Activated CD8-positive, alpha-beta memory T cell treated with anti-CD3 and anti-CD28 coated beads for 4 hours (primary cell): ENCODE measurements at regions not wholly inside any gene's neighbourhood (a gene's known extent, or its start where the extent isn't known, plus 50 kb on each side); places are given as distances from the start of the nearest gene placed in this dataset.

ENCODE experiments used
- DNase-seq, 2 donors: peaks; one replicate each; pipeline ENCODE4 v3.0.0-alpha.2; 2020; ENCODE audit warnings: low read depth in 2 of 2

DNA sequence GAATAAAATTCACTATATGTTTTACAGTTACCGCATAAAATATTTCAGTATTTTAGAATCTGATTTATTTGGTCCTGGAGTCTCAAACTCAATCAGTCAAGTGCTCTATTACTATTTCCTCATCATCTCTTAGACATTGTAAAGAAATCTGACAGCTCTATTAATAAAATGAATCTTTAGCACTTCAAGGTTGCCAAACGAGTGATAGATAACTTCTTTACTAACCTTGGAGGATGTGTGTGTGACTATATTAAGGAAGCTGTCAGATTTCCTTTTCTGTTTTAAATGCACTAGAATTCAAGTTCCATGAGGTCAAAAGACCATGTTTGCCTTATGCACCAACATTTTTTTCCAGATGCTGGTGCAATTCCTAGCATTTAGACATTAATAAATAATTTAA is 389.8 kb upstream of the AZI2 start:
- no peak for DNase-seq

DNA sequence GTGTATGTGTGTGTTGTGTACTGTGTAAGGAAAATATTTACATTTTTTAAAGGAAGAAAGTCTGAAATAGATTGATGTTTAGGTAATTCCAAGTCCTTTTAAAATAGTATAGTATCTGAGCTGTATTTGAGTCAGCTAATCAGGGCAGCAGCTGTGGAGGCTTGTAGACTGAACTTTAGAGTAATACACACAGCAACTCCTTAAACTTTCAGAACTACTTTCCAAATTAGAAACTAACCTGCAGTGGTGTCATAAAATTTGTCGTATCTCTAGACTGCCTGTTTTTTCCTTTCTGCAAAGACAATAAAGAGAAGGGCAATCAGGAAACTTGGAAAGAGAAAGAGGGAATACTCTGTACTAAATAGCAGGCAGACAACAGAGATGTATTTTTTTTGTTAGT is 391.0 kb upstream of the AZI2 start:
- DNase-seq: no peak

DNA sequence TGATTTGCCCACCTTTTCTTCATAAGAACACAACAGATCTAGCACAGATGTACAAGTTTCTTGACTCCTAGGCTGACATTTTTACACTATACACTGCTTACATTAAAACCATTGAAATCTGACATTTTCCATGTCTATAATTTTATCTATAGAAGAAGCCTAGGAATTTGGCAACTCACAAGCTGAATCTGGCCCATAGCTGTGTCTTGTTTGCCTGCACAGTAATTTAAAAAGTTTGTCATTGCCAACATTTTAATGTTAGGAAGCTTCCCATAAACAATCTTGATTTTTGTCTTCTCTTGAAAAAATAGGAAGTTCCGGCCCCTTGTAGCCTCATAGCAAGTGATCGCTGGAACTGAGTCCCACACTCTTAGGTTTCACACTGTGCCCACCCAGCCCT is 394.6 kb upstream of the AZI2 start:
- DNase-seq: no peak

DNA sequence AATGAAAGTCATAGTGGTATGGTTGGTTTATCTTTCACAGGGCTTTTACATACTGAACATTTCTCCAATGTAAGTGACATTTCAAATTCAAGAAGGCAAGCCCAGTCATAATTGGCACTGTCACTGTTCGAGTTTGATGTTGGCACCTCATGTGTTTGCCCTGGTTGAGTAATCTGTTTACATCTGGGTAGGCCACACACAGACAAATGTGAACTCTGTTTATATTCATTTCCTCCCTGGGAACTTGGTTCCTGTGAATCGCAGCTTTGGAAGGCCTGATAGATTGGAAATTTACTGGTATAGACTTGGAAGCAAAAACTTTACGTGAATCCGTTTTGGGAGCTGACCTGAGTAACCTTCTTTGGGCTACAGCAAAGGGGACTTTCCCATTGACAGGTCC is 395.2 kb upstream of the AZI2 start:
- DNase-seq: no peak

DNA sequence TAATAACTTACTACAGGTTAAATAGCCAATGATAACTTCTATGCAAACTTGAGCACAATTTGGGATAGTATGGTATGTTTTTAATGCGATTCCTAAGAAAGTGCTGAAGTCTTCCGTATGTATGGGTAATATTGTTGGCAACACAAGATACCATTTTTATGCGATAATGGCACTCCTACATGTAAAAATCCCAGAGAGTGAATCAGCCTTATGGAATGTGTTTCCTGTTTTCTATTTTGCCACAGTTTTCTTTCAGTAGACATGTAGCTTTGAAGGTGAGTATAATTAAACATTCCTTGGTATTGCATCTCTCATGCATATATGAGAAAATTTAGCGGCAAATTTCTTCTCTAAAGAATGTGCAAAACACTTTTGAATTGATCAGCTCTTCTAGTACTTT is 396.8 kb upstream of the AZI2 start:
- DNase-seq: no peak

DNA sequence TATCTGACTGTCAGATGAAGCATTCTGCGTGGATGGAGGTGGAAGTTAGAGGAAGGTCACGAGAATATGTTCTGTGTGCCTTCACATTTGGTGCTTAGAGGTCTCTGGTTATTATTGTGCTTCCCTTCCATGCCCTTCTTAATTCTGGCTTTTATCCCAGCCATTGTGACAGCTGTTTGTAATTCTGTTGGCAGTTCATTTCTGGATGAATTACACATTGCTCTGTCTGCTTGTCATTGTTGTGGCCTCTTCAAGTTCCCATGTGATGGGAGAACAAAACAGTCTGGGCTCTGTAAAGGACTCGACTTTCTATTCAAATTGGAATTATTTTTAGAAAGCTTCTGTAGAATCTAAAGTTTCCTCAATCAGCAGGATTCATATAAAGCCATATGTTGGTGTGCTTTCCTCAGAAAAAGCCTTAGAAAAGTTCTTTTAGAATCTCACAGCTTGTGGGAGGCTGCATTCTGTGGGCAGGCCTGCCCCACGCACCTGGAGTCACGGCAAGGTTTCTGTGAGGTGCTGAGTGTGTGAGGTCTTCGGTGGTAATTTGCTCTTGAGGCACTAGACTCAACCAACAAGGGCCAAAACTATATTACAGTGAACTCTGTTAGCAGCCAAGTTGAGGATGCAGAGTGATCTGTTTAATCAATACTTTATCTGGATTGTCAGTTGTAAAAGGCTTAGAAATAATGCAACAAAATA is 397.4 kb upstream of the AZI2 start:
- DNase-seq: no peak

DNA sequence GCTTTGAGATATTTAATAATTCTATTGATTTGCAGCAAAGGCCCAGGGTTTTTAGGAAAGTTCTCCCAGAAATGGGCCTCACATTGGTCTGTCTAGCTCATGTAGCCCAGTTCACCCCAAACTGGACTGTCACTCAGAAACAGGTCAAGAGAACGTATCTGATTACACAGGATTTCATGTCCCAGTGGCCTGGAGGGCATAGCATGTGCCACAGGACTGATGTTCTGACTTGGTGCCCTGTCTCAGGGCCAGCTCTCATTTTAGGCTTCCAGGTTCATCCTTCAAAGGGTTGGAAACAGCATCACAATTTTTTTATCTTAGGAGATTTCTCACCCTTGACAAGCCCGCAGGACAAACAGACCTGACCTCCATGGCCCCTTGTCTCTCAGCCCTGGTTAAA is 398.4 kb upstream of the AZI2 start:
- DNase-seq: no peak

DNA sequence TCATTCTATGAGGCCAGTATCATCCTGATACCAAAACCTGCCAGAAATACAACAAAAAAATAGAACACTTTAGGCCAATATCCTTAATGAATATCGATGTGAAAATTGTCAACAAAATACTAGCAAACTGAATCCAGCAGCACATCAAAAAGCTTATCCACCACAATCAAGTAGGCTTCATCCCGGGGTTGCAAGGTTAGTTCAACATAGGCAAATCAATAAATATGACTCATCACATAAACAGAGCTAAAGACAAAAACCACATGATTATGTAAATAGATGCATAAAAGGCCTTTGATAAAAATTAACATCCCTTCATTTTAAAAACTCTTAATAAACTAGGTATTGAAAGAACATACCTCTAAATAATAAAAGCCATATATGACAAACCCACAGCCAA is 403.2 kb upstream of the AZI2 start:
- DNase-seq: no peak

DNA sequence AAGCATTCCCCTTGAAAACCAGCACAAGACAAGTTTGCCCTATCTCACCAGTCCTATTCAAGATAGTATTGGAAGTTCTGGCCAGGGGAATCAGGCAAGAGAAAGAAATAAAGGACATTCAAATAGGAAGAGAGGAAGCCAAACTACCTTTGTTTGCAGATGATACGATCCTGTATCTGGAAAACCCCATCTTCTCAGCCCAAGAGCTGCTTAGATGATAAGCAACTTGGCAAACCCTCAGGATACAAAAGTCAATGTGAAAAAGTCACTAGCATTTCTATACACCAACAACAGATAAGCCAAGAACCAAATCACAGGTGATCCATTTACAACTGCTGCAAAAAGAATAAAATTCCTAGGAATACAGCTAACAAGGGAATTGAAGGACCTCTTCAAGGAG is 403.7 kb upstream of the AZI2 start:
- DNase-seq: no peak

DNA sequence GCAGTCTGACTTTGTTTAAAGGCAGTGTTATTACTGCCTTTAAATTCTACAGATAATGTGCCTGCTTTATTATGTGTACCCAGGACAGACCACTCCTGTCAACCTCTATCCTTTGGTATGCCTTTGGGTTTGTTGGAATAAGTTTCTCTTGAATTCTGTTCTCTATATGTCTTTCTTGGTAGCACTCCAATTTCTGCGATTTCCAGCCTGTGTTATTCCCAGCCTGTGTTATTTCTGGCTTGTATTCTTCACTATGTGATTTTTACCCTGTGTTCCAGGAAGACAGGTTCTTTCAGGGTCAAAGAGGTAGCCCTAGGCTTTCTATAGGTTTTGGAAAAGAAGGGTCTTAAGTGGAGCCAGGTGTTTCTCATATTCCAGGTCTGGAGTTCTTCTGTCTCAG is 407.4 kb upstream of the AZI2 start:
- no peak for DNase-seq

DNA sequence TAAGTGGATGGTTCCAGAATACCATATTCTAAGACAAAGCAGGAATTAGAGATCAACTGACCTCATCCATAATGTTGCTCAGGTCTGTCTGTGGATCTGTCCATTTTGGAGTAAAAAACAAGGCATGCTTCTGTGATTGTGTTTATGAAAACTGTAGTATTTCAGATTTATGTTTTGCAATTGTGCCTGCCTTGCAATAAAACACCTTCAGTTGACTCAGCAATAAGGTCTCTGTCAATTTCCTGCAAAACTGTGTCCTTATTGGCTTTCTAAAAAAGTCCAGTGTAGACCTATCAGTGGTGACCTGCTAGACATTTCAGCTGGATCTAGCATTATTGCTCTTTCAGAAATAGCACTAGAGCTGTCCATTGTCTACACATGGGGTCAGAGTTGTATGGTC is 409.5 kb upstream of the AZI2 start:
- no peak for DNase-seq

DNA sequence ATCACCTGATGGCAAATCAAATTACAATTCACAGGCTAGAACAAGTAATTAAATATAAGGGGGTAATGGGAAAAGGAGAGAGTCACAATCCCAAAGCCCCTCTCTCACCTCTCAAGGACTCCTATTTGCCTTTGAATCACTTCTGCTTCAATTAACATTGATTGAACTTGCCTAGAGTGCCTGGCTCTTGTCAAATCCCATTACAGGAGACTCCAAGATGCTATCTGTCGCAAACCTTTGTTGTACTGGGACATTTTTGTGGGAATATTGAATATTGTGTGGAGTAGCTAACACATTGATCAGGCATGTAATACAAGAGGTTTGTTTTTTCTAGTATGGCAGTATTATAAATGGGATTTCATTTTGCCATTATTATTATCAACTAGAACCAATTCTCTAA is 412.8 kb upstream of the AZI2 start:
- DNase-seq: no peak

DNA sequence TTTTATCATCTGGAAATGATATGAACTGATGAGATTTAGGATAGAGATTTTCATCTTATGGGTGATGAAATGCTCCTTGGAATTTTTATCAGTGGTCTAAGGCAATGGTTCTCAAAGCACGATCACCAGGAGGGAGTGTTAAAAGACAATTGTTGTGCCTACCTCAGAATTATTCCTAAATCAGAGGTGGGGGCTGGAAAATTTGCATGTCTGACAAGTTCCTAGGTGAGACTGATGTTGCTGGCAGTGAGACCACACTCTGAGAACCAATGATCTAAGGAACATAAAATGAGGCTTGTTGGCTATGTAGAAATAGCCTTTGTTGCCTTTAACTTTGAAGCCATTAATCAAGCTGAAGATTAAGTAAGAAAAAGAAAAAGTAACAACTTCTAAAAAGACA is 416.6 kb upstream of the AZI2 start:
- no peak for DNase-seq

DNA sequence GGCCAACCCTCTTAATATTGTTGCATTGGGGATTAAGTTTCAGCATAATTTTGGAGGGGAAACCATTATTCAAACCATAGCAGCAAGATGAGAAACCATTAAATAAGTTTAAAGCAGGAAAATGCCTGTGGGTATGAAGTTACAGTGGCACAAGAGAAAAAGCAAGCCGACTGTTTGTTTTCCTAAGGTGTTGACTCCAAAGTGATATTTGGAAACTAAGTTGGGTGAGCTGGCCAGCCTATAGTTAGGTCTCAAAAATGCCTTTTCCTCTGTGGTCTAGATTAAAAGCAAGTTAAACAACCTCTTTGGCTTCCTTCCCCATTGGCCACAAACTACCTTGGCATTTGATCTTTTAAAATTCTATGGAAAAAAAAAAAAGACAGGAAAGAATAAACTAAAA is 419.8 kb upstream of the AZI2 start:
- DNase-seq: no peak

DNA sequence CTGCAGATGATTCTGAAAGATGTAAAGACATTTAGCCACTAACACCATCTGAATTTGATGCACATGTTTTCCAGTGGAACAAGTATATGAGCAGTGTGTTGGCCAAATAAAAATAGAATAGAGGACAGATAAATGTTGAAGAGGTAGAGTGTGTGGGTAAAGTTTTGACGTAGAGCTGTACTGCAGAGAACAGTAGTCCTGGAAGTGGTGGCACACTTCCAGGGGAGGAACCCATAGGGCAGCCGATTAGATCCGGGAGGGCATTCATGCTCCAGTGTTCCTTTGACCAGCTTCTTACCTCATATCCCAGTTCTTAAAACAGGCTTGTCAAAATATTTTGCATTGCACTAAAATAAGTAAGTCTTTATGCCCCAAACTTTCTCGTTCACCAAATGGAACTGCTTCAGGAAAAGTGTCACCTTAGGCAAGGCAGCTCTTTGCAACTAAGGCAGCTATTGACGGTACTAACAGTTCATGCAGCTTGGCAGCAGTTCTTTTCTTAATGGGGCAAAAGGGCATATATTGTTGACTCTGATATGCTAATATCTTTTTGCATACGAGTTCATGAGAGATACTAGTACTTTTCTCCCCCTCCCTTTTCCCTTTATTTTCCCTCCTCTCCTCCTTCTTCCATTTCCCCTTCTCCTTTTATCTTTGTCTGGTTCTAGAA is 429.3 kb upstream of the AZI2 start:
- no peak for DNase-seq

DNA sequence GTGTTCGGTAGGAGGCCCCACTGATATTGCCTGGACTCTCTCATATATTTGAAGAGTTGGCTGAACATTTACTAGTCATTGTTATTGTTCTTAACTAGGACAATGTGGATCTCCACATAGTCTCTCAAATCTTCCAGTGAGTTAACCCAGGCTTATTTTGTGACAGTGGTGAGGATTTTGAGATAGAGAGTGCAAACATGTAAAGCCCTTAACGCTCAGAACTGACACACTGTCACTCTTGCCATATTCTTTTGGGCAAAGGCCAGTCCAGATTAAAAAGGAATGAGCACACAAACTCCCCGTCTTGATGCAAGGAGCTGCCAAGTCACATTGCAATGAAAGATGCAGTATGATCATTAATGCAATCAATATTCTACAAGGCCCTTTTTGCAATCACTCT is 431.9 kb upstream of the AZI2 start:
- no peak for DNase-seq

DNA sequence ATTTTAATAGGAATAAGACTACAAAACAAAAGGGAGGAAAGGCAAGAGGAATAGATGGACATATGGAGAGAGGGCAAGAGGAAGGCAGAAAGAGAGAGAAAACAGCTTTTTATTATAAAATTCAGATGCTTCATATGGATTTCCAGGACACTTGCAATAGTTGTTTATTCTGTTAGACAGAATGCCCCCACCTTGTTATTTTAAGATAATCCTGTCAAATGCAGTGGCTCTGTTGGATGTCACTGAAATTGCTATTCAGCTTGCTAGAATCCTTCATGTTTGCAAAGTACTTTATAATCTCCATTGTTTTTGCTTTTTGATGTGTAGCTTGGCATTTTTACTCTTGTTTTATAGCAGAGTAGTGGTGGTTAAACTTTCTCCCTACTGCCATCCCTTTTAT is 432.4 kb upstream of the AZI2 start:
- no peak for DNase-seq

DNA sequence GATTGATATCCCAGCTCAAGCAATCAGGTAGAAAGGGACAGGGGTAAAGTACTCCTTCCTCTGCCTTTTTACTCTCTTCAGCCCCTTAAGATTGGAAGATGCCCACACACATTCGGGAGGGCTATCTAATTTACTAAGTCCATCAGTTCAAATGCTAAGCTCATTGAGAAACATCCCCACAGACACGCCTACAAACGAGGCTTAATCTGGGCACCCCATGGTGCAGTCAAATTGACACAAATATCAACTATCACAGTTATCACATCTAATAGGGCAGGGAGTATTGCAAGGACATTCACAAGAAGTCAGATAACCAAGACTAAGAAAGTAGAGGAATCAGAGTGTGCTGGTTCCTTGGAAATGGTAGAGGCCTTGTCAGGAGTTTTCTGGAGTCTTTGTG is 437.8 kb upstream of the AZI2 start:
- DNase-seq: no peak

DNA sequence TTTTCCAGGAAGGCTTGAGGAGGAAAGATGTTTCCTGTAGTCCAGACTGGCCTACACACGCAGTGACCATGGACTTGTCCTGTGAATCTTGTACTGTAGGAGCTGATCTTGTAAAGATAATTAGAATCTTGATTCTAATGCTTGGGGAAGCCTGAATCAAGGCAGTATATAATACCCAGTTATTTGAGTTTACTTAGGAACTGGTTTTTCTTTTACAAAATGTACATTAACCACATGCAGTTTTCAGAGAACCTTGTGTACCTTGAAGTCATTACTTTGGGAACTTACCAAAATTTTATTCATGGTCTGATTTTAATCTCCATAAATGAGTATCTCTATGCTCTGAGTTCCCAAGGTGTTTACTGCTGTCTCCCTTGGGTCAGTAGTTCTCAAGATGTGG is 439.9 kb upstream of the AZI2 start:
- DNase-seq: no peak

DNA sequence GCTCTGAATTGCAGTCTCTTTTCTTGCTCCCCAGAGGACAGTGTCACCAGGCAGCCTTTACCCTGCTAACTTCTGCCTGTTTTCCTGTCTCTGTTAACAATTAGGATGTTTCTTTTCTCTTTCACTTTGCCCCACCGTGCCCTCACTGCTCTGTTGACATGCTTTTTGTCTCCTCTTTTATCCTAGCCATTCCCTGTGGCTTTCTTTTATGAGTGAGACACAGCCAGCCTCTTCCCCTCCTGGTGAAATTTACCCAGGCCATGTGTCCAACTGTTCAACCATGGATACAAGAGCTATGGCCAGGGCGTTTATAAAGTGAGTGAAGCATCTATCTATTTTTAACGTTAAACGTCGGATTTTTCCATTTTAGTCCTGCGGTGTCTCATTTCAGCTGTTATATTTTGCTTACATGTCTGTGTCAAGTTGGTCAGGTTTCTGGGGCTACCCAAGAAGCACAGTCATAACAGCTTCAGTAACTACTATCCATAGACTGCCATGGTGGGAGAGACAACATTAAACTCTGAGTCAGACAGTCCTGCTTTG is 443.2 kb upstream of the AZI2 start:
- no peak for DNase-seq

DNA sequence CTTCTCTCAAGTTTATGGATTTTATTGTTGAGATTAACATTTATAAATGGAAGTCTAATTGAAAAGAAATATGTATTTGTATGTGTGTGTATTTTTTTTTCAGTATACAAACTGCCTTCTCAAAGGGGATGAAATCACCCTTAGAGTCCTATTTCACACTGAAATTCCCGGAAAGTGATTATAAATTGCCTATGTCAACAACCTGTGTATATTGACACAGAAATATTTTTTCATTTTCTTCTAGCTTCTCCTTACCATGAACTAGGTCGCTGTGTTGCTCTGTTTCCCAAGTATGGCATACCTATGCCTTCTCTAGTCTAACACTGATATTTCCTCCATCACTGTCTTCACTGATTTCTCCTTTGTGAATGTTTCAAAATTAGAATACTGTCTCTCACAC is 444.0 kb upstream of the AZI2 start:
- no peak for DNase-seq

DNA sequence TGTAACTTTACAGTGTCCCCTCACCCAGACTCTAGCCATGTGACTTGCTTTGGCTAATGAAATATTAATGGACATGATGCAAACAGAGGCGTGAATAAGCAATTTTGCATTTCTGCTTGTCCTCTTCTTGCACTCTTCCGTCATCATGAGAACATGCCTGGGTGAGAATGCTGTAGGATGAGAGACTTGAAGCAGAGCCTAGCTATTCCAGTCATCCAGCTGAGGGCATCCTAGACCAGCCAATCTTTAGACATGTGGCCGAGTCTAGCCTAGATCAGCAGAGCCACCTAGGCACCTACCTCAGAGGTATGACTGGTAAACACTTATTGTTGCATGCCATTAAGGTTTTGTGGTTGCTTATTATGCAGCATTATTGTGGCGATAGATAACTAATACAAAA is 450.5 kb upstream of the AZI2 start:
- DNase-seq: no peak

DNA sequence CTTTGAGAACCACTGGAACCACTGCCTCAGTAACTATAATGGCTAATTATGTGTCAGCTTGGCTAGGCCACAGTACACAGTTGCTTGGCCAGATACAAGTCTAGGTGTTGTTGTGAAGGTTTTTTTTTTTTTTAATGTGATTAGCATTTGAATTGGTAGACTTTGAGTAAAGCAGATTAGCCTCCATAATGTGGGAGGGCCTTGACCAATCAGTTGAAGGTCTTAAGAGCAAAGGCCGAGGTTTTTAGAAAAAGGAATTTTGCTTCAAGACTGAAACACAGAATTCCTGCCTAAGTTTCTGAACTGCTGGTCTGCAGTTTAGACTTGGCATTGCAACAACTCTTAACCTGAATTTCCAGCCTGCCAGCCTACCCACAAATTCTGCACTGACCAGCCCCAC is 451.6 kb upstream of the AZI2 start:
- DNase-seq: no peak

DNA sequence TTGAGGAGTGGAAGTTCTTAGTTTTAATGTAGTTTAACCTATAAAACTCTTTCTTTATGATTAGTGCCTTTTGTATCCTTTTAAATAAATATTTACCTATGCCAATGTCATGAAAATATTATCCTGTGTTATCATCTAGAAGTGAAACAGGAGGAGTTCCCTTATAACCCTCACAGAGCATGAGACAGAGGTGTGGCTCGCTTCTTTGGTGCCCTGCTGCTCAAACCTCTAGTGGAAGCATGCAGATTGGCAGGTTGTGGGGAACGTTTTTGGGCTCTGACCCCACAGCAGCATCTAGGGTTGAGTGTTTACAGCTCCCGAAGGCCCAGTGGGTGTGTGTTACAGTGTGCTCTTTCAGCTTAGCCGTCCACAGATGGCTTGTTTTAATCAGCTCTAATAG is 459.4 kb upstream of the AZI2 start:
- DNase-seq: no peak
